HFF-Myc (cell line): ENCODE measurements at regions not wholly inside any gene's neighbourhood (a gene's known extent, or its start where the extent isn't known, plus 50 kb on each side); places are given as distances from the start of the nearest gene placed in this dataset.
"Not testable (repeated sequence)": the region's sequence is repeated elsewhere in the genome, so short reads cannot be mapped to it uniquely, and the experiment has no call there.

ENCODE experiments used
- DNase-seq: peaks from one replicate; pipeline ENCODE4 v3.0.0-alpha.2; 2011; ENCODE audit warnings: low read depth; ENCODE audit errors: extremely low read depth
- H3K4me3 ChIP-seq: replicated peaks from 2 replicates; pipeline ENCODE4 v1.5.1; 2011; ENCODE audit warnings: low read depth, mild to moderate bottlenecking, control low read depth, low read length
- TF ChIP-seq, protein P1 (sequence below): IDR thresholded peaks from 2 replicates; pipeline ENCODE4 v1.5.1; 2012; ENCODE audit warnings: mild to moderate bottlenecking, low read depth, low read length, control low read depth; ENCODE audit errors: missing control alignments

DNA sequence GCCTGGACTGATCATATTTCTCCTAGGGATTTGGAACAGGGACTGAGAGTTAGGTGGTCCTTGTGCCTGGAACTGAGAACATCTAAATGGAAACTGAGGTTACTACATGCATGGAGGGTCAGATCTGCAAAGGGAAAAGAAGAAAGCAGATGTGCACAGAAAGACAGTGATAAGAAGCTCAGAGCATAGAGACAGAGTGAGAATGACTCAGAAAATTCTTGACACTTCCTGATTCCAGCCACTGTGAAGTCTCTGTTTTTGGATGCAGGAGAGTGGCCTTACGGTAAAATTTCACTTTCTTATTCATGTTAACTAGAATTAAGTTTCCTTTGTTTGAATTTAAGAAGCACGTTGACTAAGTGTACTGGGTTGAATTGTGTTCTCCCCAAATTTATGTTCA is 241.7 kb downstream of the TMEM26 start:
- no peak overlapping the region for H3K4me3 ChIP-seq
- no peak for DNase-seq
- TF ChIP-seq, protein P1, sequence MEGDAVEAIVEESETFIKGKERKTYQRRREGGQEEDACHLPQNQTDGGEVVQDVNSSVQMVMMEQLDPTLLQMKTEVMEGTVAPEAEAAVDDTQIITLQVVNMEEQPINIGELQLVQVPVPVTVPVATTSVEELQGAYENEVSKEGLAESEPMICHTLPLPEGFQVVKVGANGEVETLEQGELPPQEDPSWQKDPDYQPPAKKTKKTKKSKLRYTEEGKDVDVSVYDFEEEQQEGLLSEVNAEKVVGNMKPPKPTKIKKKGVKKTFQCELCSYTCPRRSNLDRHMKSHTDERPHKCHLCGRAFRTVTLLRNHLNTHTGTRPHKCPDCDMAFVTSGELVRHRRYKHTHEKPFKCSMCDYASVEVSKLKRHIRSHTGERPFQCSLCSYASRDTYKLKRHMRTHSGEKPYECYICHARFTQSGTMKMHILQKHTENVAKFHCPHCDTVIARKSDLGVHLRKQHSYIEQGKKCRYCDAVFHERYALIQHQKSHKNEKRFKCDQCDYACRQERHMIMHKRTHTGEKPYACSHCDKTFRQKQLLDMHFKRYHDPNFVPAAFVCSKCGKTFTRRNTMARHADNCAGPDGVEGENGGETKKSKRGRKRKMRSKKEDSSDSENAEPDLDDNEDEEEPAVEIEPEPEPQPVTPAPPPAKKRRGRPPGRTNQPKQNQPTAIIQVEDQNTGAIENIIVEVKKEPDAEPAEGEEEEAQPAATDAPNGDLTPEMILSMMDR = no peak

DNA sequence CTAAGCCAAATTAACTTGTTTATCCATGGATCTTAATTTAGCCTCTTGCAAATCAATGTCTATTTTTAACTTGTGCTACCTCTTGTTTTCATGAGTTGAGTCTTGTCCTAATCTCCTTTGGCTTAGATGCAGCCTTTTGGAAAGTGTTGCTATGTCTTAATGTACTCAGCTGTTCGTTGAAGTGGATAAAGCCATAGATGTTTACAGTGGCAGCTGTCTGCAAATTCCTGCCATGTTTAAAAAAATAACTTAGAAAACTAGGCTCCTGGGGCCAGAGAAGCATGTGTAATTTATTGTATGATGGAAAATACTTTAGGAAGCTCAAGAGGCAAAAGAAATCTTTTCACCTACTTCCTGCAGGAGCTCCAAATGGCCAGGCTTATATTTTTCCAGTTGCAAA is 253.1 kb upstream of the RHOBTB1 start:
- TF ChIP-seq, protein P1 = no peak
- DNase-seq = no peak
- no peak overlapping the region for H3K4me3 ChIP-seq

DNA sequence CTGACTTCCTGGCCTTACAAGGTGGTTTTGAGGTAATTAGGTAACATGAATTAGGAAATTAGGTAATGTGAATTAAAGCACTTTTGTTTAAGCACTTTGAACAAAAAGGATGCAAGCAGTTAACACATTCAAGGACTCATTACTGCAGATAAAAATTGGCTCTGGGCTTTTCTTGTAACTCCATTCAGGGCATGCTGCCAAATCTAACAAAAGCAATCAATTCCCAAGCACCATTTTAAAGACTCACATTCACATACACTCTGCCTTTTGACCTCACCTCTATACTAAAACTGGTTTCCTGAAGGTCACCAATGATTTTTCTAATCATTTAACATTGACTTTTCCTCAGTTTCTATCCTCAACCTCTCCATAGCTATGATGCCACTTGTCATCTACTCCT is 251.2 kb upstream of the RHOBTB1 start:
- TF ChIP-seq, protein P1 = no peak
- no peak for DNase-seq
- H3K4me3 ChIP-seq = no peak overlapping the region

- H3K4me3 ChIP-seq, DNase-seq: not testable (repeated sequence)
Observed at GRCh38 chr10:61192589-61192988, 248.6 kb upstream of the RHOBTB1 start.

GRCh38 chr10:61192042-61192441 is 248.1 kb upstream of the RHOBTB1 start:
- TF ChIP-seq, protein P1 = no peak

DNA sequence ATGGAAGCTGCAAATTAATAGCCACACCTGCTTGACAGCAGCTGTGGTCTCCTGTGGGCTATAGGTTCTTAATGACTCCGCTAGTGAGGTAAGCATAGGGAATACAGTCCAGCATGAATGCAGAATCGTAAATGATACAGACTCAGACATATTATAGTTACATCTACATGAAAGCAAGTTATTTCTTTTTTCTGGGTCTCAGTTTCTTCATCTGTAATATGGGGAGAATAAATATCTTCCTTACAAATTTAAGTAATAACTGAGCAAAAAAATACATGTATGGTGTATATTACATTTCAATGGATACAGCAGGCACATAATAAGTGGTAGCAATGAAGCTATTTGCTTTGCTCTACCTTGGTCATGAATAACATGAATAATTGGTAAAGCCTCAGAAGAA is 245.9 kb upstream of the RHOBTB1 start:
- TF ChIP-seq, protein P1 = no peak
- no peak overlapping the region for H3K4me3 ChIP-seq
- DNase-seq = no peak

More at GRCh38 chr10:61192042-61192441, 248.1 kb upstream of the RHOBTB1 start:
- H3K4me3 ChIP-seq = no peak overlapping the region
- DNase-seq = no peak

- H3K4me3 ChIP-seq = no peak overlapping the region
- TF ChIP-seq, protein P1 = no peak
- DNase-seq = no peak
Observed at GRCh38 chr10:61188691-61189090, 244.7 kb upstream of the RHOBTB1 start.
